Lower leg skin (tissue), 4 donors: ENCODE measurements at regions not wholly inside any gene's neighbourhood (a gene's known extent, or its start where the extent isn't known, plus 50 kb on each side); places are given as distances from the start of the nearest gene placed in this dataset.
A peak's percentile ranks its signal among the peaks of the same experiment; 100 is the strongest.

Experiments used
- DNase-seq, 2 donors: peaks; one replicate each; pipeline ENCODE4 v3.0.0-alpha.2; 2019; ENCODE audit warnings: low spot score in 2 of 2
- H3K4me3 ChIP-seq: fragments of 200-600 bp; sonication (generic); 2 replicates; pipeline ENCODE4 v1.5.1; 2017; ENCODE audit warnings: mild to moderate bottlenecking, low read depth; ENCODE audit not compliant: poor library complexity, severe bottlenecking
- POLR2A ChIP-seq, 2 donors: fragments of 450-650 bp; IDR thresholded peaks; one replicate each; pipeline ENCODE4 v1.6.1; 2016 to 2017; ENCODE audit warnings: antibody characterized with exemption in 2 of 2, mild to moderate bottlenecking in 1 of 2, moderate library complexity in 1 of 2
- WGBS, 2 donors: methylation state at CpG; one replicate each; pipeline ENCODE4 v1.1.5; 2018; 5-methylcytosine and 5-hydroxymethylcytosine counted together
- intact Hi-C: fragments of 100-400 bp; cut with DNase I; formaldehyde crosslinking; loops from one replicate; pipeline ENCODE4 v1.15.0; 2023; ENCODE audit warnings: low total_unique reads
- TF ChIP-seq, protein P1 (sequence below), 3 donors: fragments of 450-650 bp; IDR thresholded peaks; one replicate each; pipeline ENCODE4 v1.5.1; 2016; ENCODE audit warnings: antibody characterized with exemption in 3 of 3, mild to moderate bottlenecking in 3 of 3, moderate library complexity in 2 of 3

- peak in 1 of 2 donors; percentile 70 for DNase-seq
These were observed 1294.8 kb downstream of the TBC1D22A start for GRCh38 chr22:48057116-48057835.

DNA sequence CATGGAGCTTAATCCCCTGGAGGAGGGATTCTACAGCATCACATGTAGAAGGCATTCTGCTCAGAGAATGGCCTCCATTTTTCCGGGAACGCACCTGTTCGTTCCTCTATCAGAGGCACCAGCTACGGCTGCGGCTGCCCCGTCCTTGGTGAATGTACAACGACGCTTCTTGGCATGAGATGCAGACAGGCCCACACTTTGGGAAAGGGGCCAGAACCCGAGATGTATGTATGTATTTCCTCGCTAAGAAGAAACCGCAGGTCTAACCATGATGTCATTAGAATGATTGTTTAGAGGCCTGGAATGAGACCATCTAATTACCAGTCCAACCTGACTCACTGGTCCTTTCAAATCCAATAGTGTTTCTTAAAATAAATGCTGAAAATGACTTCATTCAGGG is 1293.4 kb downstream of the TBC1D22A start:
- WGBS, 2 donors, result 67 to 76% methylated on average over 11 of the region's 11 CpGs
- no peak for DNase-seq
- intact Hi-C loops, result no loop called here
- TF ChIP-seq POLR2A (IDR thresholded peaks at IDR 0.05), result no peak
- TF ChIP-seq, protein P1, sequence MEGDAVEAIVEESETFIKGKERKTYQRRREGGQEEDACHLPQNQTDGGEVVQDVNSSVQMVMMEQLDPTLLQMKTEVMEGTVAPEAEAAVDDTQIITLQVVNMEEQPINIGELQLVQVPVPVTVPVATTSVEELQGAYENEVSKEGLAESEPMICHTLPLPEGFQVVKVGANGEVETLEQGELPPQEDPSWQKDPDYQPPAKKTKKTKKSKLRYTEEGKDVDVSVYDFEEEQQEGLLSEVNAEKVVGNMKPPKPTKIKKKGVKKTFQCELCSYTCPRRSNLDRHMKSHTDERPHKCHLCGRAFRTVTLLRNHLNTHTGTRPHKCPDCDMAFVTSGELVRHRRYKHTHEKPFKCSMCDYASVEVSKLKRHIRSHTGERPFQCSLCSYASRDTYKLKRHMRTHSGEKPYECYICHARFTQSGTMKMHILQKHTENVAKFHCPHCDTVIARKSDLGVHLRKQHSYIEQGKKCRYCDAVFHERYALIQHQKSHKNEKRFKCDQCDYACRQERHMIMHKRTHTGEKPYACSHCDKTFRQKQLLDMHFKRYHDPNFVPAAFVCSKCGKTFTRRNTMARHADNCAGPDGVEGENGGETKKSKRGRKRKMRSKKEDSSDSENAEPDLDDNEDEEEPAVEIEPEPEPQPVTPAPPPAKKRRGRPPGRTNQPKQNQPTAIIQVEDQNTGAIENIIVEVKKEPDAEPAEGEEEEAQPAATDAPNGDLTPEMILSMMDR (IDR thresholded peaks at IDR 0.05), result no peak
- no peak overlapping the region for H3K4me3 ChIP-seq

More at GRCh38 chr22:48057116-48057835, 1294.8 kb downstream of the TBC1D22A start:
- TF ChIP-seq POLR2A (IDR thresholded peaks at IDR 0.05), result no peak
- TF ChIP-seq, protein P1 (IDR thresholded peaks at IDR 0.05), result no peak
- H3K4me3 ChIP-seq, result no peak overlapping the region
- intact Hi-C loops, result no loop called here
- 88 to 91% methylated on average over 22 of the region's 22 CpGs for WGBS, 2 donors

DNA sequence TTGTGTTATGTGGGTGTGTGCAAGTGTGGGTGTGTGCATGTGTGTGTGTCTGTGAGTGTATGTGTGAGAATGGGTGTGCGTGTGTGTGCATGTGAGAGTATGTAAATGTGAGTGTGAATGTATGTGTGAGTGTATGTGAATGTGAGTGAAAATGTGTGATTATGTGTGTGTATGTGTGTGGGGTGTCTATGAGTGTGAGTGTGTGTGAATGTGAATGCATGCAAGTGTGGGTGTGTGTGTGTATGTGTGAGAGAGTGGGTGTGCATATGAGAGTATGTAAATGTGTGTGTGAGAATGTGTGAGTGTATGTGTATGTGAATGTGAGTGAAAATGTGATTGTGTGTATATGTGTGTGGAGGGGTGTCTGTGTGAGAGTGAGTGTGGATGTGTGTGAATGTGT is 1292.7 kb downstream of the TBC1D22A start:
- no peak for TF ChIP-seq POLR2A (IDR thresholded peaks at IDR 0.05)
- TF ChIP-seq, protein P1 (IDR thresholded peaks at IDR 0.05), result no peak
- no peak overlapping the region for H3K4me3 ChIP-seq
- no peak for DNase-seq
- intact Hi-C loops, result no loop called here
- 92% methylated on average over 1 of the region's 1 CpG for WGBS, 2 donors

DNA sequence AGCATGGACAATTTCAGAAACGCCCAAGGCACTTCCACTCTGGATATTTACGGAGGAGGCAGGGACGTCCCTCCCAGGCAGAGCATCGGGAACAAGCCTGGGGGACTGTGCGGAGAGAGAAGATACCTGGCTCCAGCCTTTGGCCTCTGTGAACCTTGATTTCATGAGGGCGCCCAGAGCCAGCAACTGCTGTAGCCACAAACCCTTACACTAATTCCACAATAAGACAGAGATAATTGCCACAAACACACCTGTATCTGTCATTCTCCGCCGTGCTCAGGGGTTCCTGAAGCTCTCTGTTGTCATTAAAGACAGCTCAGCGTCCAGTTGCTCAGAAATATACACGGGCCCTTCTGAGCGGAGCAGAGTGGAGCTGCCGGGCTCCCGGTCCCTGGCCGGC is 1292.1 kb downstream of the TBC1D22A start:
- intact Hi-C loops, result no loop called here
- DNase-seq, result peak in 1 of 2 donors; percentile 36
- TF ChIP-seq, protein P1 (IDR thresholded peaks at IDR 0.05), result no peak
- no peak for TF ChIP-seq POLR2A (IDR thresholded peaks at IDR 0.05)
- H3K4me3 ChIP-seq, result no peak overlapping the region
- 77% methylated on average over 14 of the region's 14 CpGs for WGBS, 2 donors

DNA sequence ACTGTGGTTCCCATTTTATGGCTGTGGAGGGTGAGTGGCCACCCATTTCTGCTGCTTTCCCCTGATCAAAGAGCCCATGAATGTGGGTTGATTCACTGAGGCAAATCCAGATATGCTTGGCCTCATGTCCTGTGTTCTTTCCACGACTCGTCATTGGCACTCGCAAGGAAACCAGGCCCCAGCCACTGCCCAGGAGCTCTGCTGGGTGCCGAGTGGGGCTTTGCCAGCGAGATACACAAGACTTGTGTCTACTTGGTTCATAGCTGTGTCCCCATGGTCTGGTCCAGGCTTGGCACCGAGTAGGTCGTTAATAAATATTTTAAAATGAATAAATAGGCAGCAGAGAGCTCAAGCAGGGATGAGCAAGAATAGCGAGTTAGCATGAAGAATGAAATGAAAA is 1291.5 kb downstream of the TBC1D22A start:
- 82 to 91% methylated on average over 8 of the region's 8 CpGs for WGBS, 2 donors
- intact Hi-C loops, result no loop called here
- peak in 1 of 2 donors; percentile 42 for DNase-seq

More for the DNA sequence above, 1291.5 kb downstream of the TBC1D22A start:
- H3K4me3 ChIP-seq, result no peak overlapping the region
- TF ChIP-seq, protein P1 (IDR thresholded peaks at IDR 0.05), result no peak
- TF ChIP-seq POLR2A (IDR thresholded peaks at IDR 0.05), result no peak
